AG04449 (cell line): ENCODE measurements at regions not wholly inside any gene's neighbourhood (a gene's known extent, or its start where the extent isn't known, plus 50 kb on each side); places are given as distances from the start of the nearest gene placed in this dataset.
"Not testable (repeated sequence)": the region's sequence is repeated elsewhere in the genome, so short reads cannot be mapped to it uniquely, and the experiment has no call there.

ENCODE experiments used
- CTCF ChIA-PET: fragments of 350-600 bp; formaldehyde crosslinking; extraction: SDS; loops from one replicate; lab custom pipeline; 2021; ENCODE audit warnings: antibody characterized with exemption; lab: Yijun Ruan, JAX
- POLR2A ChIA-PET: fragments of 400-600, 350-600 bp; formaldehyde crosslinking; extraction: SDS; loops from one replicate; lab custom pipeline; 2020; ENCODE audit warnings: antibody characterized with exemption, inconsistent platforms; lab: Yijun Ruan, JAX
- DNase-seq: peaks from one replicate; pipeline ENCODE4 v3.0.0-alpha.2; 2010; ENCODE audit warnings: low read depth, low spot score
- H3K4me3 ChIP-seq: 2 replicates; pipeline ENCODE4 v1.5.1; 2011; ENCODE audit warnings: low read depth, mild to moderate bottlenecking, control low read depth, low read length
- TF ChIP-seq, protein P1 (sequence below): IDR thresholded peaks from one replicate; pipeline ENCODE4 v1.5.1; 2011; ENCODE audit warnings: mild to moderate bottlenecking, moderate library complexity, low read length, control low read depth, inconsistent platforms; ENCODE audit not compliant: insufficient read depth; ENCODE audit errors: missing control alignments

DNA sequence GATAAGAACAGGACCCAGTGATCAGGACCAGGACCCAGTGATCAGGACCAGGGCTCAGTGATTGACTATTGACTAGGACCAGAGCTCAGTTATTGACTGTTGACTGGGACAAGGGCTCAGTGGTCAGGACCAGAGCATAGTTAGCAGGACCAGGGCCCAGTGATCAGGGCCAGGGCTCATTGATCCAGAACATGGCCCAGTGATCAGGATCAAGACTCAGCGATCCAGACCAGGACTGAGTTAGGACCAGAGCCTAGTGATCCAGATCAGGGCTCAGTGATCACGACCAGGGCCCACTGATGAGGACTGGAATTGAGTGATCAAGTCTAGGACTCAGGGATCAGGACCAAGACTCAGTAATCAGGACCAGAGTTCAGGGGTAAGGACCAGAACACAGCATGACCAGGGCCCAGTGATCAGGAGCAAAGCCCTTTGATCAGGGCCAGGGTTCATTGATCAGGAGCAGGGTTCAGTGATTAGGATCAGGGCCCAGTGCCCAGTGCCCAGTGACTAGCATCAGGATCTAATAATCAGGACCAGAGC, 176.0 kb downstream of the TMEM121 start:
- DNase-seq, result no peak
- TF ChIP-seq, protein P1, sequence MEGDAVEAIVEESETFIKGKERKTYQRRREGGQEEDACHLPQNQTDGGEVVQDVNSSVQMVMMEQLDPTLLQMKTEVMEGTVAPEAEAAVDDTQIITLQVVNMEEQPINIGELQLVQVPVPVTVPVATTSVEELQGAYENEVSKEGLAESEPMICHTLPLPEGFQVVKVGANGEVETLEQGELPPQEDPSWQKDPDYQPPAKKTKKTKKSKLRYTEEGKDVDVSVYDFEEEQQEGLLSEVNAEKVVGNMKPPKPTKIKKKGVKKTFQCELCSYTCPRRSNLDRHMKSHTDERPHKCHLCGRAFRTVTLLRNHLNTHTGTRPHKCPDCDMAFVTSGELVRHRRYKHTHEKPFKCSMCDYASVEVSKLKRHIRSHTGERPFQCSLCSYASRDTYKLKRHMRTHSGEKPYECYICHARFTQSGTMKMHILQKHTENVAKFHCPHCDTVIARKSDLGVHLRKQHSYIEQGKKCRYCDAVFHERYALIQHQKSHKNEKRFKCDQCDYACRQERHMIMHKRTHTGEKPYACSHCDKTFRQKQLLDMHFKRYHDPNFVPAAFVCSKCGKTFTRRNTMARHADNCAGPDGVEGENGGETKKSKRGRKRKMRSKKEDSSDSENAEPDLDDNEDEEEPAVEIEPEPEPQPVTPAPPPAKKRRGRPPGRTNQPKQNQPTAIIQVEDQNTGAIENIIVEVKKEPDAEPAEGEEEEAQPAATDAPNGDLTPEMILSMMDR, result no peak
- ChIA-PET CTCF (no interaction called here), POLR2A (no interaction called here)
- H3K4me3 ChIP-seq, result no peak overlapping the region

DNA sequence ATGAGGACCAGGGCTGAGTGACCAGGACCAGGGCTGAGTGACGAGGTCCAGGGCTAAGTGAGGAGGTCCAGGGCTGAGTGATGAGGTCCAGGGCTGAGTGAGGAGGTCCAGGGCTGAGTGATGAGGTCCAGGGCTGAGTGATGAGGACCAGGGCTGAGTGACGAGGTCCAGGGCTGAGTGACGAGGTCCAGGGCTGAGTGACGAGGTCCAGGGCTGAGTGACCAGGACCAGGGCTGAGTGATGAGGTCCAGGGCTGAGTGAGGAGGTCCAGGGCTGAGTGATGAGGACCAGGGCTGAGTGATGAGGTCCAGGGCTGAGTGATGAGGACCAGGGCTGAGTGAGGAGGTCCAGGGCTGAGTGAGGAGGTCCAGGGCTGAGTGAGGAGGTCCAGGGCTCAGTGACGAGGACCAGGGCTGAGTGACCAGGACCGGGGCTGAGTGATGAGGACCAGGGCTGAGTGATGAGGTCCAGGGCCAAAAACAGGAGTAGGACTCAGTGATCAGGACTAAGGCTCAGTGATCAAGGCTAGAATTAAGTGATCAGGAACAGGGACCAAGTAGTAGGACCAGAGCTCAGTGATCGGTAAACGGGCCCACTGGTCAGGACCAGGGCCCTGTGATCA, 176.8 kb downstream of the TMEM121 start:
- DNase-seq, CTCF ChIA-PET, H3K4me3 ChIP-seq, POLR2A ChIA-PET: not testable (repeated sequence)

DNA sequence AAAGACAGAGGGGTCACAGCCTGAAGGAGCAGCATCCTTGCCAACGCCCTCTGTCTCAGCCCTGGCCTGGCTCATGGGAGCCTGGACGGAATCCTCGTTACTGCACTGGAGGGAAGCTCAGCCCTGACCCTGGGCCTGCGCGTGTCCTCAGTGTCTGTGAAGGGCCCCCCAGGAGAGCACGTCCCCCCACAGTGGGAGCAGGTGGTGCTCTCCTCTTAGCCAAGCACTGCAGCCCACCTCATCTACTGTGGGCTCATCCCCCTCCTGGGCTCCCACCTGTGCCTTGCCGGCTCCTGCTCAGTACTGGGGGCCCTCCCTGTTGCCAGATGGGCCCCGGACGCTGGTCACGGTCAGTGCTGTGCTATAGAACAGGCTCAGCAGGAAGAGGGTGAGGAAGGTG, 177.7 kb downstream of the TMEM121 start:
- CTCF ChIA-PET, DNase-seq, H3K4me3 ChIP-seq, POLR2A ChIA-PET: not testable (repeated sequence)

DNA sequence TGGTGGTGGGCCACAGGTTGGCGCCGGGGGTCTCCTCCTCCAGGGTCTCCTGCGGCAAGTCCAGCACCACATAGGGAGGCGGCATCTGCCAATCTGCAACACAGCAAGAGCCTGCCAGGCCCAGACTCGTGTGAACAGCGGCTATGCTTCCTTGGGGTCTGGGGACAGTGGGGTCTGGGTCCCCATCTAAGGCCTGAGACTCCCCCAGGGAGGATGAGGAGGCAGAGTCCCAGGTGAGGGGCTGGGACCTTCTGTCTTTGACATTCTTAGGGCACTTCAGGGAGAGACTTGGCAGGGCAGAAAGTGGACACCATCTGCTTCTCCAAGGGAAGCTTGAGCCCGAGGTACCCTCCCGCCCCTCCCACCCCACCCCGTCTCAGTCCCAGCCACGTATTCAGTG, 178.1 kb downstream of the TMEM121 start:
- DNase-seq, POLR2A ChIA-PET, H3K4me3 ChIP-seq, CTCF ChIA-PET: not testable (repeated sequence)

DNA sequence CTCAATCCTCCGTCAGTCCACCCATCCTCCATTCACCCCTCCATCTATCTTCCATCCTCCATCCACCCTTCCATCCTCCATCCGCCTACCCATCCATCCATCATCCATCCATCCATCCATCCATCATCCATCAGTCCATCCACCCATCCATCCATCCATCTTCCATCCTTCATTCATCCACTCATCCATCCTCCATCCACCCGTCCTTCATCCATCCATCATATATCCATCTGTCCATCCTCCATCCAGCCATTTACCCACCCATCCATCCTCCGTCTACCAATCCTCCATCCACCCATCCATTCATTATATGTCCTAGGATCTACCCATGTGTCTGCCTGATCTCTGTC, 179.1 kb downstream of the TMEM121 start:
- CTCF ChIA-PET, H3K4me3 ChIP-seq, DNase-seq, POLR2A ChIA-PET: not testable (repeated sequence)

DNA sequence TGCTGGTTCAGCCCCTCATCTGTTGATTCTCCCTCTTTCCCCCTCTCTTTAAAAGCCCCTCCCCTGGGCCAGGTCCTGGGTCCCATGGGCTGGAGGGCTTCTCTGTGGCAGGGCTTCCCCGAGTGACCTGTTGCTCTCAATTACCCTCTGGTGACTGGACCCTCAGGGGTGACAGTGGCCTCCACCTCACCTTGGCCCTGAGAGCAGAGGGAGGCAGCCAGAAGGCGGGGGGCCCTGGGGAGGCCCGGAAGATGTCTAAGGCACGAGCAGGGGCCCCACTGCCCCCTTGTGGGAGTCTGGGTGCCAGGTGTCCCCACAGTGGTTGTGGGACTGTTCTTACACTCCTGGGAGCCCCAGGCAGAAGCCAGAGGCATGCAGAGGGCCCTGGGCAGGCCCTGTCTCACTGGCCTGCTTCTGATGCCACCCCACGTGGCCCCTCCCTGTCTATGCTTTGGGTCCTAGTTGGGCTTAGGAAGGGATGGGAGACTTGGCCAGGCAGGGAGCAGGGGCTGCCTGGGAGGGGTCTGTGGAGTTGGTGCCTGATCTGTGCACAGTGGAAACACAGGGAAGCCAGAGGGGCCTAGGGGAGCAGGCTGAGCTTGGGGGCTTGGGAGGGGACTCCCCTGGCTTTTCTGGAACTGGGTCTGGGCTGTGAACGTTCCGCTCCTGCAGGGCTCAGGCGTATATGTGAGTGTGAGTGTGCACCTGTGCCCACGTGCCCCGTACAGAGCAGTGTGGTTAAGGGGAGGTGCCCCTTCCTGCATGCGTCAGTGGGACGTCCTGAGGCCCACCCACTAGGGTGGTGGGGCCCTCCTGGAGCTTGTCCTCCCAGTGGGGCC, 179.7 kb downstream of the TMEM121 start:
- DNase-seq, CTCF ChIA-PET, H3K4me3 ChIP-seq, POLR2A ChIA-PET: not testable (repeated sequence)

DNA sequence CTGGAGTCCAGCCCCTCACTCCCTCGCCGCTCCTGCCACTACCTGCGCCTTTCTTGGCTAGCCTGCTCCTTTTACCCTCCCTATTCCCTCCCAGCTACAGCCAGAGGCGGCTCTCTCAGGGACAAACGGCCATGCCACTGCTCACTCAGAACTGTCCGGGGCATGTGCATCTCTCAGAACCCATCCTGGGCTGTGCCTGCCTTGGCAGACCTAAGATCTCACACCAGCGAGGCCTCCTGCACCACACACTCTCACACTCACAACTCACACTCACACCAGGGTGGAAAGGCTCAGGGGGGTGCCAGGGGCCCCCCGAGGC, 180.3 kb downstream of the TMEM121 start:
- POLR2A ChIA-PET, H3K4me3 ChIP-seq, DNase-seq, CTCF ChIA-PET: not testable (repeated sequence)

DNA sequence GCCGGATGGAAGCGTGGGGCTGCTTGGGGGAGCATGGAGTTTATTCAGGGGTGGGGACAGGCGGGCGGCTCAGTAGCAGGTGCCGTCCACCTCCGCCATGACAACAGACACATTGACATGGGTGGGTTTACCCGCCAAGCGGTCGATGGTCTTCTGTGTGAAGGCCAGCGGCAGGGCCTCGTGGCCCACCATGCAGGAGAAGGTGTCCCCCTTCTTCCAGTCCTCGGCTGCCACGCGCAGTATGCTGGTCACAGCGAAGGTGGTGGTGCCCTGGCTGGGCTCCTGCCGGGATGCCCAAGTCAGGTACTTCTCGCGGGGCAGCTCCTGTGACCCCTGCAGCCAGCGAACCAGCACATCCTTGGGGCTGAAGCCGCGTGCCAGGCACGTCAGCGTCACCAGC, 180.7 kb downstream of the TMEM121 start:
- CTCF ChIA-PET, DNase-seq, POLR2A ChIA-PET: not testable (repeated sequence)

DNA sequence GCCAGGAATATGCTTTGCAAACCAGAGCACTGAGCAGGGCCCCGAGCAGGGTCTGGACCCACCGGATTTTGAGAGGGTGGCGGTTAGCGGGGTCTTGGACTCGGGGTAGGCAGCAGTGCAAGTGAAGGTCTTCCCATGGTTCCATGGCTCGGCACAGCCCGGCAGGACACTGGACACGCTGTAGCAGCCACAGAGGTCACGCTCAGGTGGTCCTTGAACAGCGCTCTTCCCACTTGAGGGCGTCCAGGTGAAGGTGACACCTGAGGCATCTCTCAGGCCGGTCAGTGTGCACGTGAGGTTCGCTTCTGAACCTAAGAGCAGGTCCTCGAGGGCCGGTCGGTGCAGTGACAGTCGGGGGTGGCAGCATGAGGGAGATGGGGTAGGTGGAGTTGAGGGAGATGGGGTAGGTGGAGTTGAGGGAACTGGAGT, 181.4 kb downstream of the TMEM121 start:
- CTCF ChIA-PET, DNase-seq, POLR2A ChIA-PET, H3K4me3 ChIP-seq: not testable (repeated sequence)

More for the DNA sequence above, 180.7 kb downstream of the TMEM121 start:
- not testable (repeated sequence) for H3K4me3 ChIP-seq

DNA sequence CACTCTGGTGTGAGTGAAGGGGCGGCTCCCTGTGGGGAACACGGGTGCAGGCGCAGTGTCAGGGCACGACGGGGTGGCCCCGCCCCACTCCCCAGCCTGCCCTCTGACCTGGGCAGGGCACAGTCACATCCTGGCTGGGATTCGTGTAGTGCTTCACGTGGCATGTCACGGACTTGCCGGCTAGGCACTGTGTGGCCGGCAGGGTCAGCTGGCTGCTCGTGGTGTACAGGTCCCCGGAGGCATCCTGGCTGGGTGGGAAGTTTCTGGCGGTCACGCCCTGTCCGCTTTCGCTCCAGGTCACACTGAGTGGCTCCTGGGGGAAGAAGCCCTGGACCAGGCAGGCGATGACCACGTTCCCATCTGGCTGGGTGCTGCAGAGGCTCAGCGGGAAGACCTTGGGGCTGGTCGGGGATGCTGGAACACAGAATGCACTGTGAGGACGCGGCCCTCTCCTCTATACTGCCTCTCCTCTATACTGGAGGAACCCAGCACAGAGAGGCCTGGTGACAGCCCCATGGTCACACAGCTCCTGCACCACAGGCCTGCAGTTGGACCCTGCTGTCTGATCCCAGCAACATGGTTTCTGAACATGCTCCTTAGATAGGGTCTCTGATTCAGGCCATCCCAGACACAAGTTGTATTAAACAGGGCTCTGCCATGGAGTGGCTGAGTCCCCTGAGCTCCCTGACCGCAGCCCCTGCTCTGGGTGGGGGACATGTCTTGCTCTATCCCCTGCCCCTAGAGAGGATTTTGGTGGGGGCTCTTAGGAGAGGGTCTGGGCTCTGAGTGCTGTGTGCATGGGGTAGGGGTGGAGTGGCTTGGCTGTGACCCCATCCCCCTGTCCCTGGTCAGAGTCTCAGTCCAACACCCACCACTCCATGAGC, 182.1 kb downstream of the TMEM121 start:
- H3K4me3 ChIP-seq, POLR2A ChIA-PET, CTCF ChIA-PET, DNase-seq: not testable (repeated sequence)
